ENCODE measurements at regions not wholly inside any gene's neighbourhood (a gene's known extent, or its start where the extent isn't known, plus 50 kb on each side); places are given as distances from the start of the nearest gene placed in this dataset.

DNA sequence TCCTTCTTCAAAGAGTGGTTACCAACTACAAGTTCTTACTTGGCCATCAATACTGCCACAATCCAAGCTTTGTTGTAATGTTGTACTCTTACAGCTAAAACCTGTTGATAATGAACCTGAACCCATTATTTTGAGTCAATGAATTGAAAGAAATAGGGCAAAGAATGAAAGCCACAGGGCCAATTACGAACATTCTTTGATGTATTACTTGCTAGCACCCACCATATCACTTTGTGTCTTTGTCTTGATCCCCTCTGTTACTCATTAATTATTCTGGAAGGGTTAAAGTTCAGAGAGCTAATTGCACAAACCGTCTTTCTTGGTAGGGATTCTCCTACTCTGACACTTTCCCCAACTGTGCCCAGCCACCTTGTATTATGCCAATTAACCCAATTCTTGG is 53.2 kb upstream of the TFEC start:
- no peak for ATAC-seq

DNA sequence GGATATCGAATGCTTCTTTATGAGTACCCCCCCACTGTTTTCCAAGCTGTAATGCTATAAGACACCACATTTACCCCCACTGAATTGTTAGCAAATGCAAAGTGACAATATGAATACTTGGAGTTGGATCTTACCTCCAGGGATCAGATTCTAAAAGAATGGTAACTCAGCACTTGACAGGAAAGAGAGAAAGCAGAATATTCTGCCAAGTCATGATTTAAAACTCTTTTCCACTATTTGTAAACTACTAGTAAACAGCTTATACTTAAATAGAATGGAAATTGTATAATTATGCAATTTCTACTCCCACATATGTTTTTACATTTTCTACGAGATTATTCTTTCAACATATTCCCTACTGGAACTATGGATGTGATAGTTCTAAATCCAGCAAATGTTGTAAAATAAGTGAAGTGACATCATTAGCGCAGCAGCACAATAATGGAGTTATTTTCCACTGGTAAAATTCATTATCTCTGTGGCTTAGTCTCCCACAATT is 56.0 kb upstream of the TFEC start:
- ATAC-seq (no peak), DNase-seq (no peak)
- intact Hi-C loops (cut with micrococcal nuclease) = no loop called here

More for the DNA sequence above, 53.2 kb upstream of the TFEC start:
- no peak for DNase-seq
- intact Hi-C loops (cut with micrococcal nuclease) = no loop called here

DNA sequence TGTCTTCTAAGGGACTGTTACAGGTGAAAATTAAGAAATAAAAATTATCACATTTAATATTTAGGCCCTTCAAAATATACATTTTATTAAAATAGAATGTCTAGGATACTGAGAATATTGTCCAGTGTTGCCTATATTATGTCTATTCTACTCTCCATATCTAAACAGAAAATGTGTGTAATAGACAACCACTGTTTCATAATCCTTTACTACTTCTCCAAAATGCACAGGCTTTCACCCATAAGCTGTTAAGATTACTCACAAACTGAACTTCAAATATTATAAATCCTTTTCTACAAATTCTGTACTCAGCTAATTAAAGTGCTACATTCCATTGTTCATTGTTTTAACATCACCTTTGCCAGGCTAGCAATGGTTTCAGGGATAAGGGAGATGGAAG is 56.7 kb upstream of the TFEC start:
- ATAC-seq (no peak), DNase-seq (no peak)
- intact Hi-C loops (cut with micrococcal nuclease) = no loop called here

DNA sequence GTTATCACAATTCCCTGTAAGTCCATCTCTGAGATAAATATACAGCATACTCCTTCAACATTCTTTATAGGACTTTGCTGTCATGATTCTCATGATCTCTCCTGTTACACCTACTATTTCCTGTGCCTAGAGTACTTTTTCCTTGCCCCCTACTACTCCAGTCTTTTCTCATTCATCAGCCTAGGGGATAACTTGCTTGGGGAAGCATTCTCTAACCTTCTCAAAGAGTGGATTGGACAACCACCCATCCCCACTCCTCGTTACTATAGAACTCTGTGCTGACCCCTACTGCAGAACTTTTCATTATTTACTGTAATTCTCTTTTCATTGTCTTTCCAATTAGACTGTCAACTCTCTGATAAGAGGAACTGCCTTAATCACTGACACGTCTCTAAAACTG is 57.4 kb upstream of the TFEC start:
- intact Hi-C loops (cut with micrococcal nuclease) = no loop called here
- DNase-seq (no peak), ATAC-seq (no peak)

DNA sequence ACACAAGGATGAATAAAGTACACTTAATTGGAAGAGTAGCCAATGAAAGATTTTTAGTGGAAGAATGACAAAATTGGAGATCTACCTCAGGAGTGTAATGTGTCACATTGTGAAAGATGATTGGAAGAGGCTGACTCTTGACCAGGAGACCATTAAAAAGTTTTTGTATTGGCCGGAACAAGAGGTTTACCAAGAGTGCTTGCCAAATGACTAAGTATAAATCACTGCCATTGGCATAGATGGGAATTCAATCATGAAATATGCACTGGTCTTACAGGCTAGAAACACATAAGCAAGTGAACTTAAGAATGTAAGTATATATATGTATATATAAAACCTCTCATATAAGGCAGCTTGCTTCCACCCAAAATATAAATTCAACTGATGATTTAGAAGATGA is 58.7 kb upstream of the TFEC start:
- ATAC-seq = no peak

DNA sequence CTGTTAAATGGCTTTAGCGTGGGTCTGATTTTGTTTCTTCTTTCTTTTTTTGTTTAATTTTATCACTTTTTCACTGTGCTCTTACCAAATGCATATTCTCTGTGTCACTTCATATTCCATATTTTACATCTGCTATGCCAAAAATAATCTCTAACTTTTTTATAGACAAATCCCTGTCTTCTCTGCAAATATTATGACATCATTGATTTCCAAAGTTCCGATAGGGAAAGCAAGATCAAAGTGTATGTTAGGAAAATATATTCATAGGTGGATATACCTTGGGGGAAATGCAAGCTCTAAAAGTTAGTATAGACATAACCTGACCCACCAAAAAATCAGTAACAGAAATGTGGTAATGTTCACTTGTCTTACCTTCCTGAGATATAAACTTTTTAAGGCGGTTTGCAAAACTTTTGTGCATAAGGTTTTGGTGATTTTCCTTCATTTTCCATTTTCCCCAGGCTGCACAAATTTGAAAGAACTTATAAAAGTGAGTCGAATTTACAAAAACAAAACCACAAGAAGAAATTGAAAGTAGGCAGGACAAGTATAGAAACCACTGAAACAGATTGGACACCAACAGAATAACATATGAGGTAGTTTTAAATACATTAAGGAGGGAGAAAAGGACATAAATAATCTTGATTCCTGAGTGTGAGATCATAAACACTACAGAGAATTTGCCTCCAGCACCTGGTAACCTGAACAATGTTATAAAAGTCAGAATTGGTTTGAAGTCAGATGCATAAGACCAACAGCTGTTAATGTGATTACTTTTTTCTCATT is 63.1 kb upstream of the TFEC start:
- intact Hi-C loops (cut with micrococcal nuclease) = no loop called here
- ATAC-seq = no peak
- no peak for DNase-seq

More for the DNA sequence above, 58.7 kb upstream of the TFEC start:
- no peak for DNase-seq
- intact Hi-C loops (cut with micrococcal nuclease) = no loop called here

DNA sequence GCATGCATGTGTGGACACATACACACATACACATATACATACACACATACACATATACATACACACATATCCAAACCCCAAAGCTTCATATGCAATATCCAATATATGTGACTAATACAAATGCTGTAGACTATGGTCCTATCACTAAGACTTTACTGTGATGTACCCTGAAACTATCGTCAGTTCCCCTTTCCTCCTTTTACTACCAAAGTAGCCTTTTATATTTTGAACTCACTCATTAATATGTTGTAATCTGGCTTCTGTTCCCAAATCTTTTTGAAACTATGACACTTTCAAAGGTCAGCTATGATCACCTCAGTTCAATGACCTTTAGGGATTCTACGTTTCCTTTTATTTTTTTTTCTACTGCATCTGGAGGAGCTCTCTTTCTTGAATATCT is 64.8 kb upstream of the TFEC start:
- DNase-seq = no peak
- no peak for ATAC-seq
- intact Hi-C loops (cut with micrococcal nuclease) = no loop called here

DNA sequence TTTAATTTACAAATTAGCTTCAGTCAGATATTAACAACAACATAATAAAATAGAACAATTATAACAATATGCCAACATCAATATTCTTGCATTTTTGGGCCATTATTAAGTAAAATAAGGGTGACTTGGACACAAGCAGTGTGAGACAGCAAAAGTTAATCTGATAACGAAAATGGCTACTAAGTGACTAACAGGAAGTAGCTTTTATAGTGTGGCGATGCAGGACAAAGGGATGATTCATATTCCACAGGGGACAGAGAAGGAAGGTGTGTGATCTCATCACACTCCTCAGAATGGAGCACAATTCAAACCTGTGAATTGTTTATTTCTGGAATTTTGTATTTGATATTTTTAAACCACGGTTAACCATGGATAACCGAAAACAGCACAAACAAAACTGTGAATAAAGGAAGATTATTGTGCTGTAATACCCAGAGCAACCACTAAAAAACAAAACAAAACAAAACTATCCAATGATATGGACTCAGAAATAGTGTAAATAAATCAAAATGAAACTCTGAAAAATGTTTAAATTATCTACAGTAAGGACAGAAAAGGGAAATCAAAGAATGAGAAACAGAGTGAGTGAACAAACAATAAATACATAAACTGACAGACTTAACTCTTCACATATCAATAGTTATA is 66.9 kb upstream of the TFEC start:
- ATAC-seq = no peak
- intact Hi-C loops (cut with micrococcal nuclease) = no loop called here
- no peak for DNase-seq

DNA sequence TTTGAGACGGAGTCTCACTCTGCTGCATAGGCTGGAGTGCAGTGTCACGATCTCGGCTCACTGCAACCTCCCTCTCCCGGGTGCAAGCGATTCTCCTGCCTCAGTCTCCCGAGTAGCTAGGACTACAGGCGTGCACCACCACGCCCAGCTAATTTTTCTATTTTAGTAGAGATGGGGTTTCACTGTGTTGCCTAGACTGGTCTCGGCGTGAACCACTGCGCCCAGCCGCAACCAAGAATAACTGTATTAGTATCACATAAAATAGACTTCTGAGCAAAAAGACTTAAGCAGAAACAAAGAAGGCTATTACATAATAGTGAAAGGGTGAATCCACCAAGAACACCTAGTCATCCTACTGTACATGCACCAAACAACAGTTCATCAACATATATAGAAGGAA is 67.6 kb upstream of the TFEC start:
- DNase-seq (no peak), ATAC-seq (no peak)
- intact Hi-C loops (cut with micrococcal nuclease) = no loop called here

DNA sequence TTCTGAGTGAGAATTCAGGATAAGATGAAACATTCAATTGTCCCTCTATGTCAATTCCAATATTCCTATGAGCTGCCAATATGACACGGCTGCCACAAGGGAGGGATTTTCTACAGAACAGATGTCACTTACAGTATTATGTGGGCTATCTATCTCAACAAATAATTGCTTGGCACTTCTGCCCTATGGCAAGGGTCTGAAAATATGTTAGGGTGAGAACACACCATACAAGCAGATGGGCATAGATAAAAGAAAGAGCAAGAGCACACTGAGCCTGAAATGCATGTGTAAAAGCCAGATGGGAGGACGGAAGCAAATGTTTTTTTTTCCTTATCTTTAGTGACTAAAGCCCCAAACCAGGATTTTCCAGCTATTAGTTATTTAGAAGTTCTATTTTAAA is 70.1 kb upstream of the TFEC start:
- intact Hi-C loops (cut with micrococcal nuclease) = no loop called here
- DNase-seq = no peak
- no peak for ATAC-seq

DNA sequence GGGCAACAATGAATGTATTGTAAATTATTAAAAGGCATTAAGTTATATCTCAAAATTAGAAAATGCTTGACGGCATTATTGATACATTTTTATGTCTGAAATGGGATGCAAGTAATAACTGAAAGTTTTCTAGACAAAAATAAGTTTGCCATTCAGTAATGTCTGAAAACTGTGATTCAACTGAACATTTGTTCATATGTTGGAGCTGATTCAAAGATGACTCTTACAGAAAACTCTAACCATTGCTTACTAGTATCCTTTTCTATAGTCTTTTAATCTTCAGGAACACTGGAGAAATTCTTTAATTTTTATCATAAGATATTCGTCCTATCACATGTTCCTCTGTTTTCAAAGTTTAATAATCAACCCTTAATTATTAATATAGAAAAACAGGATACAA is 71.1 kb upstream of the TFEC start:
- ATAC-seq (no peak), DNase-seq (no peak)
- intact Hi-C loops (cut with micrococcal nuclease) = no loop called here

DNA sequence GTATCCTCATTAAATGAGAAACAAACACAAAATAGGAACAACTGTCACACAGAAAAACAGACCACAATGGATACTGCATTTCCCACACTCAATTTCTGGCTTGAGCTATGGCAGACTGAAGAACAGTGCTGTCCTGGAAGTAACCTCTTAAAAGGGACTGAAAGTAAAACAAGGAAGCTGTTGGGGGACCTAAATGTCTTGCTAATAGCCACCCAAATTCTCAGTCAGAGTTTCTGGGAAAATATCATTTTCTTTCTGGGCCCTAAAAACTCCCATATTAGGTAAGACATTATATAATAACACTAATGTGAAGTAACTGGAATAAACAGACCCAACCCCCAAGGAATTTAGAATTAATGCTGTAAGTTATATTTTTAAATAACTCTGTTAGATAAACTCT is 80.9 kb upstream of the TFEC start:
- intact Hi-C loops (cut with micrococcal nuclease) = no loop called here
- DNase-seq = no peak
- no peak for ATAC-seq

DNA sequence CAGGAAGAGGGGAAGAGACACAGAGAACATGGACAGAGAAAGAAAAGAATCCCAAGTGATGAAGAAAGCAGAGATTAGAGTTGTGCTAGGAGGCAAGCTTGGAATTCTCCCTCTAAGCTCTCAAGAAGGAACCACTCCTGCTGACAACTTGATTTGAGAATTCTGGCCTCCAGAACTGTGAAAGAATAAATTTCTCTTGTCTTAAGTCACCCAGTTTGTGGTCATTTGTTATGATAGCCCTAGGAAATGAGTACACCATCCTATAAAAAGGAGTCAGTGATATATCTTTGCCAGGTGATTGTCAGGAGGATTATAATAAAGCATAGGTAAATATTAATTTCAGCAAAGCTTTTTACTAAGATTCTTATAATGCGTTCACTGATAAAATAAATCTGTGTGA is 82.7 kb upstream of the TFEC start:
- no peak for DNase-seq
- no peak for ATAC-seq
- intact Hi-C loops (cut with micrococcal nuclease) = no loop called here

DNA sequence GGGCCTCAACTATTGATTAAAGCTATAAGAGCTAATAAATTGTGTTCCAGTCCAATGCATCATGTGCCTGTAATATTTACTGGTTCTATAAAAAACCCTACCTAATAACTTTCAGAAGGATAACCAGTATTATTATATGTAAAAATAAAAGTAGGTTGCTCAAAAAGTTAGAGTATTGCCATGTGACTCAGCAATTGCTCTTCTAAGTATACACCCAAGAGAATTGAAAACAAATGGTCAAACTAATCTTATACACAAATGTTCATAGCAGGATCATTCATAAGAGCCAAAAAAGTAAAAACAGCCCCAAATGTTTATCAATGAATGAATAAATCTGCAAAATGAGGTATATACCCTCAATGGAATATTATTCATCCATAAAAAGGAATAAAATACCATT is 89.5 kb upstream of the TES start:
- no peak for ATAC-seq
- intact Hi-C loops (cut with micrococcal nuclease) = no loop called here
- no peak for DNase-seq

DNA sequence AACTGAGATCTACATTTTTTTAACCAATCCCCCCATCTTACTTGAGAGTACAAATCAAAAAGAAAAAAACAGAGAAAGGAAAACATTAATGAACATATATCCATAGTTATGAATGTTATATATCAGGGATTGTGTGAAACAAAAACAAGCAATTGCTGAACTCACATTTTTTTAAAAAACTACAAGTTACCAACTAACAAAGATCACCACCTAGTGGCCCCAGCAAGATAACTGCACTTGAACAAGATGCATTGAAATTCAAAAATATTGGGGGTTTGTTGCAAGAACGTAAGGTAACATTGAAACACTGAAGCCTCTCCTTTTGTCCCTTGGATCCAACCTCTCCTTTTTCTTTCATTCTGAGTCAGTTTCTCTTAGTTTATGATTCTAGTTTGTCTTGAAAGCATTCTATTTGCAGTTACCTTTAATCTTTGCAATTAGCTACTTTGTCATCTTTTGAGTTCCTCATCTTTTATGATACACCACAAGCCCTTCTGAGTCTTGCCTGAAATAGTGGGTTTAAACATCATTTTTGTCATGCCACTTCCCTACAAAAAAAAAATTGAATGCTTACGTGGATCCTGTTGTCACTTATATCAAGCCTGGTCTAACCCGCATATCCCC is 87.3 kb upstream of the TES start:
- intact Hi-C loops (cut with micrococcal nuclease) = no loop called here
- DNase-seq = no peak
- no peak for ATAC-seq

DNA sequence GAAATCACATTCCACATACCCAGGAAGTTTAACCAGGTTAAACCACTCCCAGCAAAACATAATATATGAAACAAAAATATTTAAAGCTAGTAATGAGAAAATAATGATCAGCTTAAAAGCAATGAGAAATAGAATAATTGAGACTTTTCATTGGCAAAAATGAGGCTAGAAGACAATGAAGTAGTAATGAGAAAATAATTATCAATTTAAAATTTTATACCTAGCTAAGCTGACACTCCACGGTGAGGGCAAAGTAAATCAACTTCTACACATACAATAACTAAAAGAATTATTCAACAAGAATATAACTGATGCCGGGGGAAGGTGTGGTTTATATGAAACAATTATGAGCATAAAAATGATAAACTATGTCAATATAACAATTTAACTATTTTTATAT is 82.2 kb upstream of the TES start:
- intact Hi-C loops (cut with micrococcal nuclease) = no loop called here
- DNase-seq = no peak
- no peak for ATAC-seq

DNA sequence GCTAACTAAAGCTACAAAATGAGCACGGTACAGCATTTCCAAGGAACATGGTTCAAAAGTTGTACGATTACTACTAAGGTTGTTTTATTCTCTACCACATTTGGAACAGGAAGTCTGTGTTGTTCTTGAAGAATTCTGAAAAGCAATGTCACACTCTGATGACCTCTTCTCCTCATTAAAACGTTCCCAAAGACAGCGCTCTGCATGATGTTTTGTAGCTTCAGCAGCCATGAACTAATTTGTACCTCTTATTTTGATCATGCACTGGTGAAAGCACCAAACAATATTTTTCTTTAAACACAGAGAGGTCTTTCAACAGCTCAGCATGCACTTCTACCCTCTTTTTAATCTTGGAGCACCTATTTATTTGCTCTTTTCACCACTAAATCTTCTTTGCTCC is 75.0 kb upstream of the TES start:
- intact Hi-C loops (cut with micrococcal nuclease) = no loop called here
- DNase-seq (no peak), ATAC-seq (no peak)

DNA sequence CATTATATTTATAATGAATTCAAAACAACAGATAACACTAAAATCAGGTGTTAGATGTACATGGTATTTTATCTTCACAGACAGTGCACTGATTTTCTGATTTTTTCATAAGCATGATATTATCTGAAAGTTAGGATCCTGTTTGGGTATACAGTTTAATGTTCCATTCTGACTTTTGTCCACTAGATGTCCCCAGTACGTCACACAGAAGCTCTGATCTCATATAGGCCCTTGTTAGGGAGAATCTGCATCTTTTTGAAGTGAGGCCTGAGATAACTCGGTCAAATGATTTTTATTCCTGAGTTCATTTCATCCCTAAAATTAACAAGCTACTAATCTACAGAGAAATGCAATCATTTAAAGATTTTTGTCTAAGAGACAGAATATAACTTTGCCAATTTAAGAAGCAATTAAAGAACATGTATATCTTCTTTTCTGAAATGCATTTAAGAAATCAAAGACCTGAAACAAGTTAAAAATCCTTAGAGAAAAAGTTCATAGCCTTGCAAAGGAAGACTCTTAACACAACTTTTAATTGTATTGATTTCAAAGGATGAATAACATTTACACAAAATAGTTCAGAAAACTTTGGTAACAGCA is 72.0 kb upstream of the TES start:
- no peak for DNase-seq
- intact Hi-C loops (cut with micrococcal nuclease) = no loop called here
- peak; percentile 88 for ATAC-seq

DNA sequence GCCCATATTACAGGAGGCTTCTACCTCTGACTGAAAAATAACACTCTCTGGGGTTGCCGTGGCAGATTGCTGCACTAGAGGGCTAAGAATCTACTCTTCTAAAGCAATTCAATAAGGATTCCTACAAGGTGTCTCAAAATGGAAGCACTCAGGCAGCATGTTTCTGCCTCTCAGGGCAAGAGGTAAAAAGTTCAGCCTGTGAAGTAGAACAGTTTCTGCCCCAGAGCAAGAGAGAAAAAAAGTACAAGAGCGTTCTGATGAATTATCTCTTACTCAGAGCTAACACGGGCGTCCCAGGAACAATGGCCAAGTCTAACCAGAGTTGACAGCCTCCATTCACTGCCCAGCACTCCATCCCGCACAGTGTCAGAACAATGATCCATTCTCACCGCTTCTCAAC is 71.3 kb upstream of the TES start:
- ATAC-seq = peak; percentile 89
- DNase-seq = no peak
- intact Hi-C loops (cut with micrococcal nuclease) = no loop called here

DNA sequence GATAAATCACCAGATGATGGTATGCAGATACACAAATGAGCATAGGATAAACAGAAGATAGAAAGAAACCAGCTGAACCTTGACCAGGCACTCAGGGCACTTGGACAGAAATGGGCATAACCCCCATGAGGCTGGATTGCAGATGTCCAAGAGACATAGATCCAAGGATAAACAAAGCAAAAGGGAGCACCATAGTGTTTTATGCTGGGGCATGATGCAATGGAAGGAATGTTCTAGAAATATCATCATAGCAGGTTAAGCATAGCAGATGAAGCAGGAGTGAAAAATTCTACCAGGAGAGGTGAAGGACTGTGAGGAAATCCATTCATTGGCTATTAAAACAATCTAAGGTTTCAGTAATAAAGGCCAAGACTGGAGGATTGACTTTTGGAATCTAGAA is 70.5 kb upstream of the TES start:
- ATAC-seq = no peak
- DNase-seq = no peak
- intact Hi-C loops (cut with micrococcal nuclease) = no loop called here

All from left ventricle myocardium superior (tissue), 1 donor.